CD14-positive monocyte (primary cell): ENCODE measurements at regions not wholly inside any gene's neighbourhood (a gene's known extent, or its start where the extent isn't known, plus 50 kb on each side); places are given as distances from the start of the nearest gene placed in this dataset.

Experiments used
- DNase-seq, 3 donors: peaks; one replicate each; pipeline ENCODE4 v3.0.0-alpha.2; 2011 to 2022
- H2AFZ ChIP-seq: 2 replicates; pipeline ENCODE4 v1.6.0; 2012; ENCODE audit warnings: mild to moderate bottlenecking, low read depth, low read length, inconsistent platforms; ENCODE audit not compliant: insufficient read depth, poor library complexity, severe bottlenecking
- H3K27ac ChIP-seq, 2 donors: 1 replicate in 1 of 2; 2 replicates in 1 of 2; pipeline ENCODE4 v1.5.1; 2012 to 2013; ENCODE audit warnings: low read length in 2 of 2, control low read depth in 1 of 2, inconsistent platforms in 1 of 2, low read depth in 1 of 2, mild to moderate bottlenecking in 1 of 2
- H3K27me3 ChIP-seq, 2 donors: one replicate each; pipeline versions ENCODE4 v1.6.0 to v1.6.1; 2011 to 2013; ENCODE audit warnings: low read length in 2 of 2; ENCODE audit not compliant: control insufficient read depth in 2 of 2, insufficient read depth in 2 of 2
- H3K36me3 ChIP-seq, 2 donors: replicated peaks in 1 of 2; 1 replicate in 1 of 2; 2 replicates in 1 of 2; pipeline versions ENCODE4 v1.5.1 to v1.6.1; 2012 to 2013; ENCODE audit warnings: low read length in 2 of 2, control low read depth in 1 of 2, inconsistent platforms in 1 of 2, mild to moderate bottlenecking in 1 of 2; ENCODE audit not compliant: insufficient read depth in 2 of 2, control insufficient read depth in 1 of 2
- H3K4me1 ChIP-seq, 2 donors: 1 replicate in 1 of 2; 2 replicates in 1 of 2; pipeline versions ENCODE4 v1.5.1 to v1.6.1; 2012 to 2013; ENCODE audit warnings: low read length in 2 of 2, control low read depth in 1 of 2, inconsistent platforms in 1 of 2, mild to moderate bottlenecking in 1 of 2, moderate library complexity in 1 of 2; ENCODE audit not compliant: insufficient read depth in 2 of 2, control insufficient read depth in 1 of 2
- H3K4me2 ChIP-seq: replicated peaks from 2 replicates; pipeline ENCODE3; 2012; ENCODE audit warnings: low read length, moderate library complexity, mild to moderate bottlenecking; ENCODE audit not compliant: poor library complexity, severe bottlenecking; ENCODE audit errors: extremely low read depth
- H3K4me3 ChIP-seq, 3 experiments: fragments of 200-600 bp in 1 of 3; sonication (generic) in 1 of 3; replicated peaks in 1 of 3; 1 replicate in 2 of 3; 2 replicates in 1 of 3; pipeline ENCODE4 v1.5.1; 2011 to 2013; ENCODE audit warnings: low read length in 3 of 3, mild to moderate bottlenecking in 3 of 3, control low read depth in 2 of 3, low read depth in 2 of 3, inconsistent platforms in 1 of 3, moderate library complexity in 1 of 3
- H3K79me2 ChIP-seq: 2 replicates; pipeline ENCODE4 v1.6.0; 2012; ENCODE audit warnings: mild to moderate bottlenecking, control low read depth, inconsistent platforms, low read length, moderate library complexity; ENCODE audit not compliant: insufficient read depth
- H3K9ac ChIP-seq: 2 replicates; pipeline ENCODE4 v1.6.0; 2017; ENCODE audit warnings: low read length, mild to moderate bottlenecking; ENCODE audit not compliant: insufficient read depth, poor library complexity, severe bottlenecking
- H3K9me3 ChIP-seq, 2 donors: replicated peaks in 1 of 2; 1 replicate in 1 of 2; 2 replicates in 1 of 2; pipeline versions ENCODE4 v1.5.1 to v1.6.1; 2012 to 2013; ENCODE audit warnings: low read length in 2 of 2, control low read depth in 1 of 2; ENCODE audit not compliant: control insufficient read depth in 1 of 2, insufficient read depth in 1 of 2
- H4K20me1 ChIP-seq: 2 replicates; pipeline ENCODE4 v1.6.0; 2012; ENCODE audit warnings: mild to moderate bottlenecking, low read length, control low read depth, moderate library complexity; ENCODE audit not compliant: insufficient read depth
- H3K27ac Mint-ChIP-seq, 7 donors: one replicate each; pipeline ENCODE4 v1.8.0; 2020; ENCODE audit warnings: mild to moderate bottlenecking in 7 of 7, mixed read lengths in 7 of 7, moderate library complexity in 6 of 7, inconsistent platforms in 2 of 7
- H3K27me3 Mint-ChIP-seq, 3 donors: one replicate each; pipeline ENCODE4 v1.8.0; 2021 to 2022; ENCODE audit warnings: low read depth in 3 of 3, mild to moderate bottlenecking in 3 of 3, mixed read lengths in 3 of 3, moderate library complexity in 3 of 3, inconsistent platforms in 1 of 3
- H3K36me3 Mint-ChIP-seq, 2 donors: one replicate each; pipeline ENCODE4 v1.8.0; 2020; ENCODE audit warnings: mixed read lengths in 2 of 2, inconsistent platforms in 1 of 2, mild to moderate bottlenecking in 1 of 2
- H3K4me1 Mint-ChIP-seq: one replicate; pipeline ENCODE4 v1.8.0; 2020; ENCODE audit warnings: mild to moderate bottlenecking, mixed read lengths
- H3K4me3 Mint-ChIP-seq, 2 donors: one replicate each; pipeline ENCODE4 v1.8.0; 2020; ENCODE audit warnings: mild to moderate bottlenecking in 2 of 2, mixed read lengths in 2 of 2, moderate library complexity in 1 of 2
- H3K9me3 Mint-ChIP-seq, 7 donors: one replicate each; pipeline ENCODE4 v1.8.0; 2020 to 2022; ENCODE audit warnings: mixed read lengths in 7 of 7, mild to moderate bottlenecking in 6 of 7, moderate library complexity in 6 of 7, inconsistent platforms in 2 of 7
- WGBS: methylation state at CpG from one replicate; pipeline ENCODE4 v1.1.5; 2013; ENCODE audit warnings: missing lambda C conversion rate; ENCODE audit not compliant: insufficient coverage; 5-methylcytosine and 5-hydroxymethylcytosine counted together
- intact Hi-C, 2 donors: fragments of 100-400 bp; cut with micrococcal nuclease; formaldehyde crosslinking; loops; one replicate each; pipeline versions ENCODE4 v1.15.0 to v1.15.1; 2023
- TF ChIP-seq, protein P1 (sequence below): fragments of 200-600 bp; IDR thresholded peaks from one replicate; pipeline ENCODE4 v1.8.0; 2022; ENCODE audit warnings: antibody characterized with exemption, mild to moderate bottlenecking

DNA sequence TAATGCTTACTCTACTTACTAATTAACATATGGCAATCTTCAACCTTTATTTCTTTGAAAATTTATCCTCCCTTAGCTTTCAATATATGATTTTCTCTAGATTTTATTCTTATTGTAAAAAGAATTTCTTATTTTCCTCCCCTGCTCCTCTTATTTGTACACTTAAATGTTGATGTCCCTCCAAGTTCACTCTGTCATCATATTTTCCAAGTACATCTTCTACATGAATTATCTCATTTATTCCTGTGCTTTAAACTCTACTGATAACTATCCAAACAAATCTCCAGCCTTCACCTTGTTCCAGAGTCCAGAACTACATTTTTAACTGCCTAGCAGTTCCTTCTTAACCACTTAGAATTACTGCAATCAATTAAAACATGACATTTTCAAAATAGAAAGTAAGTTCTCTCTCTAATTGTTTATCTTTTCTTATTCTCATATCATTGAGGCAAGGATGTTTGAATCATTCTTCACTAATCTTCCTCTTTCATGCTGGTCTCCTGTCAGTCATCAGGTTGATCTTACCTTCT, 261.6 kb upstream of the FAR2 start:
- Mint-ChIP-seq H3K27me3 (no peaks in the 10 kb centered on the region), H3K36me3 (no peaks in the 10 kb centered on the region), H3K4me1 (no peaks in the 10 kb centered on the region), H3K4me3 (no peak overlapping the region), H3K27ac (no peak overlapping the region), H3K9me3 (peaks cover 0 to 4% (median 0%) of the 10 kb centered on the region in 7 donors)
- Histone ChIP-seq H3K4me2 (no peak overlapping the region), H3K9me3 (no peaks in the 10 kb centered on the region), H3K9ac (no peak overlapping the region), H3K79me2 (no peaks in the 10 kb centered on the region), H2AFZ (no peak overlapping the region), H3K36me3 (no peaks in the 10 kb centered on the region), H3K4me1 (no peaks in the 10 kb centered on the region), H3K27ac (no peak overlapping the region), H4K20me1 (no peaks in the 10 kb centered on the region), H3K4me3 (no peak overlapping the region), H3K27me3 (no peaks in the 10 kb centered on the region)
- intact Hi-C loops: no loop called here
- DNase-seq: no peak
- TF ChIP-seq, protein P1, sequence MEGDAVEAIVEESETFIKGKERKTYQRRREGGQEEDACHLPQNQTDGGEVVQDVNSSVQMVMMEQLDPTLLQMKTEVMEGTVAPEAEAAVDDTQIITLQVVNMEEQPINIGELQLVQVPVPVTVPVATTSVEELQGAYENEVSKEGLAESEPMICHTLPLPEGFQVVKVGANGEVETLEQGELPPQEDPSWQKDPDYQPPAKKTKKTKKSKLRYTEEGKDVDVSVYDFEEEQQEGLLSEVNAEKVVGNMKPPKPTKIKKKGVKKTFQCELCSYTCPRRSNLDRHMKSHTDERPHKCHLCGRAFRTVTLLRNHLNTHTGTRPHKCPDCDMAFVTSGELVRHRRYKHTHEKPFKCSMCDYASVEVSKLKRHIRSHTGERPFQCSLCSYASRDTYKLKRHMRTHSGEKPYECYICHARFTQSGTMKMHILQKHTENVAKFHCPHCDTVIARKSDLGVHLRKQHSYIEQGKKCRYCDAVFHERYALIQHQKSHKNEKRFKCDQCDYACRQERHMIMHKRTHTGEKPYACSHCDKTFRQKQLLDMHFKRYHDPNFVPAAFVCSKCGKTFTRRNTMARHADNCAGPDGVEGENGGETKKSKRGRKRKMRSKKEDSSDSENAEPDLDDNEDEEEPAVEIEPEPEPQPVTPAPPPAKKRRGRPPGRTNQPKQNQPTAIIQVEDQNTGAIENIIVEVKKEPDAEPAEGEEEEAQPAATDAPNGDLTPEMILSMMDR: no peak

DNA sequence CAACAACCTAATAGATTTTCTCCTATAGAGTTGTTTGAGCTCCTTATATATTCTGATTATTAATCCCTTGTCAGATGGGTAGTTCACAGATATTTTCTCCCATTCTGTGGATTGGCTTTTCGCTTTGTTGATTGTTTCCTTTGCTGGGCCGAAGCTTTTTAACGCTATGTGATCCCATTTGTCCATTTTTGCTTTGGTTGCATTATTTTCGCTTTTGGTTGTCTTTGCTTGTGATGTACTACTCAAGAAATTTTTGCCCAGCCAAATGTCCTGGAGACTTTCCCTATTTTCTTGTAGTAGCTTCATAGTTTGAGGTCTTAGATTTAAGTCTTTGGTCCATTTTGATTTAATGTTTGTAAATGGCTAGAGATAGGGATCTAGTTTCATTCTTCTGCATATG, 258.4 kb upstream of the FAR2 start:
- no peaks in the 10 kb centered on the region for H3K36me3 Mint-ChIP-seq
- intact Hi-C loops: no loop called here
- no peak overlapping the region for H3K9ac ChIP-seq
- no peaks in the 10 kb centered on the region for H3K4me1 ChIP-seq
- no peaks in the 10 kb centered on the region for H3K79me2 ChIP-seq
- no peaks in the 10 kb centered on the region for H3K27me3 Mint-ChIP-seq
- H3K27ac Mint-ChIP-seq: no peak overlapping the region
- no peak for DNase-seq
- TF ChIP-seq, protein P1: no peak
- H3K9me3 Mint-ChIP-seq: peaks cover 0 to 4% (median 0%) of the 10 kb centered on the region in 7 donors
- H3K4me3 Mint-ChIP-seq: no peak overlapping the region
- H3K27ac ChIP-seq: no peak overlapping the region
- H3K4me1 Mint-ChIP-seq: no peaks in the 10 kb centered on the region
- no peak overlapping the region for H3K4me3 ChIP-seq
- WGBS: no CpG with 5 or more reads among the region's 4 CpGs
- H3K9me3 ChIP-seq: no peaks in the 10 kb centered on the region
- no peaks in the 10 kb centered on the region for H3K36me3 ChIP-seq
- no peak overlapping the region for H2AFZ ChIP-seq
- no peak overlapping the region for H3K4me2 ChIP-seq
- no peaks in the 10 kb centered on the region for H3K27me3 ChIP-seq
- no peaks in the 10 kb centered on the region for H4K20me1 ChIP-seq
